Cardiac septum (tissue), 1 donor: ENCODE measurements at regions not wholly inside any gene's neighbourhood (a gene's known extent, or its start where the extent isn't known, plus 50 kb on each side); places are given as distances from the start of the nearest gene placed in this dataset.

Source experiments
- DNase-seq: peaks from one replicate; pipeline ENCODE4 v3.0.0-alpha.2; 2020; ENCODE audit warnings: low spot score
- intact Hi-C: fragments of 100-400 bp; cut with DNase I; formaldehyde crosslinking; loops from one replicate; pipeline ENCODE4 v1.14.0; 2022
- donor health status: DM: no; HTN: no; CAD: no.

DNA sequence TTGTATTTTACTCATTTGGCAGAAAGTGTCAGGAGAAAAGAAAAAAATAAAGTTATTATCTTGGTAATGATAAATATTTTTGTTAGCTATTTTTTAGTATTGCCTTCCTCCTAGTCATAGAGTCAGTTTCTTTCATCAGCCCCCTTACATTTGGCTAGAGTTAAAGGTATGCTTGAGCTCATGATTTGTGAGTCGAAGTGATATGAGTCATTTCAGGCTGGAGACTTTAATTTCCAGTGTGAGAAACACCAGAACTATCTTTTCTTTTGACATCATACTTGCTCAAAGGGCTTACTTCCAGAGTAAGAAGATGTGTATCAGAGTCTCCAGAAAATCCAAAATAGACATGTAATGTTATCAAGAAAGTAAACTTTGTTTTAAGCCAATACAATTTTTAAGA is 746.7 kb upstream of the TYRP1 start:
- intact Hi-C loops: no loop called here
- no peak for DNase-seq

GRCh38 chr9:11962327-11962726 is 730.9 kb upstream of the TYRP1 start:
- no peak for DNase-seq
- intact Hi-C loops: loop anchor here (10.0 kb wide), 1 partner anchor 62 kb away; no protein-coding TSS in a partner anchor

- DNase-seq: no peak
- intact Hi-C loops: loop anchor here (10.0 kb wide), 1 partner anchor 58 kb away; no protein-coding TSS in a partner anchor
Observed at GRCh38 chr9:11966786-11967185, 726.4 kb upstream of the TYRP1 start.

DNA sequence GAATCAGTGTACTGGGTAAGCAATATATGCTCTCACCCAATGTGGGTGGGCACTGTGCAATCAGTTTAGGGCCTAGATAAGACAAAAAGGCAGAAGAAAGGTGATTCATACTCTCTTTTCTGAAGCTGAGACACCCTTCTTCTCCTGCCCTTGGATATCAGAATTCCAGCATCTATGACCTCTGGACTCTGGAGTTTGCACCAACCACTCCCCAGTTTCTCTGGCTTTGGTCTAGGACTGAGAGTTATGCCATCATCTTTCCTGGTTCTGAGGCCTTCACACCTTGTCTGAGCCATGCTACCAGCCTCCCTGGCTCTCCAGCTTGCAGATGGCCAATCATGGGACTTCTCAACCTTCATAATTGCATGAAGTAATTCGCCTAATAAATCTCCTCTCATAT is 724.6 kb upstream of the TYRP1 start:
- no peak for DNase-seq
- intact Hi-C loops: loop anchor here (10.0 kb wide), 1 partner anchor 56 kb away; no protein-coding TSS in a partner anchor

GRCh38 chr9:11973011-11973410 is 720.2 kb upstream of the TYRP1 start:
- intact Hi-C loops: no loop called here
- no peak for DNase-seq

GRCh38 chr9:11973511-11973910 is 719.7 kb upstream of the TYRP1 start:
- intact Hi-C loops: no loop called here
- no peak for DNase-seq

DNA sequence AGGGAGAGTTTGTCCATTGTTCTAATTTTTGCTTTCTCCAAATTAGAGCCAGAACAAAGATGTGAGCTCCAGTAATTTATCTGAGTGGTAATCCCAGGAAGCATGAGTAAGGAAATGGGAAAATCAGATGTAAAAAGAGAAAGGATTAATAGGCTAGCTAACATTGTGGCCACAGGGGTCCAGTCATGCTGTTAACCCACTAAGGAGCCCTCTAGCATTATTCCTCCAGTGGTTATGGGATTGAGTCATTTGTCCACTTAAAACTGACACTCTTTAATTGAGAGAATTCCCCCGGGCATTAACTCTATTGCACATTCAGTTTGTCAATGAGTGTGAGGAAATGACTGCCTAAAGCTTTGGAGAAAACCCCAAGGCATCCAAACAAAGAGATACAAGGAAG is 700.3 kb upstream of the TYRP1 start:
- DNase-seq: no peak
- intact Hi-C loops: no loop called here

DNA sequence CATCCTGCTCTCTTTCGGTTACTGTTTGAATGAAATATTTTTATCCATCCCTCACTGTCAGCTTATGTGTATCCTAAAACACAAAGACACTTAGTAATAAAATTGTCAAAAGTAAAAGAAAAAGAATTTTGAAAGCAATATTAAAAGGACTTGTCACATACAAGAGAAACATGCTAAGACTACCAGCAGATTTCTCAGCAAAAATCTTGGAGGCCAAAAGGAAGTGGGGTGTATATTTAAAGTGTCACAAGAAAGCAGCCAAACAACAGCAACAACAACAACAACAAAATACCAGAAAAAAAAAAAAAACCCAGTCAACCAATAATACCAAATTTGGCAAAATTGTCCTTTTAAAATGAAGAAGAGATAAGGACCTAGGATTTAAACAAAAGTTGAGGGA is 678.7 kb upstream of the TYRP1 start:
- intact Hi-C loops: no loop called here

GRCh38 chr9:12054235-12054634 is 639.0 kb upstream of the TYRP1 start:
- intact Hi-C loops: no loop called here
- no peak for DNase-seq

More for the DNA sequence above, 678.7 kb upstream of the TYRP1 start:
- DNase-seq: no peak

DNA sequence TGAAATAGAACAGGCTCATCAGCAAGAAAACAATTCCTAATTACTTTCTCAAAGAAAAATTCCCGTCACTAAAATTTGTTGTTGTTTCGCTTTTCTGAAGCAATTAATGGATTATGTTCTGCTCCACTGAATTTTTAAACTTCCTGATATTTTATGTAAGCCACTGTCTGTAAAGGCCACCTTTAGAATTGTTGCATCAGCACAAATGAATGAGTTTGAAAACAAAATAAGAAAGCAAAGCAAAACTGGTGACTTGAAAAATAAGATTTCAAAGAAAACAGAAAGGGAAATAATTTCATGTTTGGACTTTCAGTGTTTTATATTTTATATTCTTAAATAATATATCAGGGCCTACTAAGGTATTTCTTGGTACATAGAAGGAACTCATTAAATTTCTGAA is 636.3 kb upstream of the TYRP1 start:
- DNase-seq: no peak
- intact Hi-C loops: no loop called here

GRCh38 chr9:12060067-12060466 is 633.1 kb upstream of the TYRP1 start:
- intact Hi-C loops: no loop called here
- no peak for DNase-seq

GRCh38 chr9:12060811-12061210 is 632.4 kb upstream of the TYRP1 start:
- intact Hi-C loops: no loop called here
- no peak for DNase-seq

DNA sequence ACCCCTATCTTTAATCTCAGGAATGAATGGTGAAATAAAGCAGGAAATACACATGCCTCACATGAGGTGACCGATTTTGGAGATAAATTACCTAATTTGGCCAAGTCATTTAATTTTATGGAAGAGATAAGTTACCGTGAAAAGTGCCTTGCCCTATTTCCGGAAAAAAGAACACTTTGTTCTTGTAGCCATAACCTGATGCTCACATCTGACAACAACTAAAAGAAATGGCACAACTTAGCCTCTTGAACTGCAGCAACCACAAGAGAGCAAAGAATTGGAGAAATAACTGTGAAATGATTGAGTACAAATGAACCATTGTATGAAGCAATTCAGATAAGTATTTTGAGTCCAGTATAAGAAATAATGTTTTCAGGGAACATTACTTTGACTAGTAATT is 628.1 kb upstream of the TYRP1 start:
- intact Hi-C loops: no loop called here
- no peak for DNase-seq

DNA sequence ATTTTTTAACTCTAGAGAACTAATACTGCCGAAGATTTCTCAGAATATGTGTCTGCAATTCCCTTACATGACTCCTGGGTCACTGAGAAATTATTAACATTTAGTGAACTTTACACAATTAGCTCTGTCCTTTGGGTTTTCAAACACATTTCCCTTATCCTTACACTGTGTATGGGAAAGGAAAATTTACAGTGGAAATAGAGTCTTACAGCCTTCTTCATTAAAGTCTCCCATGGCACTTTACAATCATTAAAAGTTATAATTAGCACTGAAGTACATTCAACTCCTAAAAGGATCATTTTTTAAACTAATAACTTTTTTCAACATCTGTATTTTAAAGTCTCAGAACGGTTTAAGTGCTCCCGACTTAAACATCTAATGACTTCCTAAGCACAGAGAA is 627.5 kb upstream of the TYRP1 start:
- no peak for DNase-seq
- intact Hi-C loops: no loop called here

- DNase-seq: no peak
- intact Hi-C loops: no loop called here
Observed at GRCh38 chr9:12066455-12067035, 626.6 kb upstream of the TYRP1 start.

GRCh38 chr9:12069366-12069765 is 623.8 kb upstream of the TYRP1 start:
- no peak for DNase-seq
- intact Hi-C loops: no loop called here

GRCh38 chr9:12085399-12085798 is 607.8 kb upstream of the TYRP1 start:
- DNase-seq: no peak
- intact Hi-C loops: no loop called here

- DNase-seq: no peak
- intact Hi-C loops: no loop called here
Observed at GRCh38 chr9:12091865-12092527, 601.2 kb upstream of the TYRP1 start.

DNA sequence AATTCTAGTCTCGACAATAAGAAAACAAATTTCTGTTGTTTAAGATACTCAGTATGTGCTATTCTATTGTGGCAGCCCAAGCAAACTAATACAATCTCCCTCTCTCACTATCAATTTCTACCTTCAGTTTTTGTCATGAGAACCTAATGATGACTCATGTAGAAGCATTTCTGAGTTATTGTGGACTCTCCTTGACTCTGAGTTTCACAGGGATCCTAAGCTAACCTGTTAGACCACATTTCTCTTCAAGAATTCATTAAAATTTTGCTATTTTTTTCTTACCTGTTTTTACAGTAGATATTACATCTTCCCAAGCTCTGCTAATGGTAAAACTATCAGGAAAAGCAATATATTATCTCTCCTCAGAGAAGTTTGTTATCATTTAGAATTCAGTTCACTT is 599.1 kb upstream of the TYRP1 start:
- DNase-seq: no peak
- intact Hi-C loops: no loop called here

DNA sequence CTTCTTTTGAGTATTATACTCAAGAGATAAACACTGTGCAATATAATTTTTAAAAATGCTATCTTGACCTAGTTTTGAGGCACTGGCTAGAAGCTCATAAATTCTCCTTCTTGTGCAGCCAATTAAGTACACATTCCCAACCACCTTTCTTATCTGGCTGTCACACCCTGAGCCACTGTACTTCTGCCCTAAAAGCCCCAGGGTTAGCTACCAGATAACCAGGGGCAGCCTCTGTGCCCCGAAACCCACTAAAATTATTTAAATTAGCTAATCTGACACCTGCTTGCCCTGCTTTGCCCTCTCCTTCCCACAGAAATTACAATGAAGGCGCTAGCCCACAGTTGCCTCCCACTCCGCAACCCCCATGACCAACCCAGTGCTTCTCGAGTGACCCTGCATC is 597.3 kb upstream of the TYRP1 start:
- no peak for DNase-seq
- intact Hi-C loops: no loop called here

DNA sequence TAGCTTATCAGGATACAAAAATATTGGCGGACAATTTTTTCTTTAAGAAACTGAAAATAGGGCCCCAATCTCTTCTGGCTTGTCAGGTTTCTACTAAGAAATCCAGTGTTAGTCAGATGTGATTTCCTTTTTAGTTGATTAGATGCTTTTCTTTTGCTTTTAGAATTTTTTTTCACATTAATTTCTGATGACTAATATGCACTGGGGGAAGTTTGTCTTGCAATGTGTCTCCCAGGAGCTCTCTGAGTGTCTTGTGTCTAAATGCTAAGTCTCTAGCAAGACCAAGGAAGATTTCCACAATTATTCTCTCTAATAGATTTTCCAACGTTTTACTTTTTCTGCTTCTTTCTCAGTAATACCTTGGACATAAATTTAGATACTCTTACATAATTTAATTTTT is 559.8 kb upstream of the TYRP1 start:
- no peak for DNase-seq
- intact Hi-C loops: no loop called here

DNA sequence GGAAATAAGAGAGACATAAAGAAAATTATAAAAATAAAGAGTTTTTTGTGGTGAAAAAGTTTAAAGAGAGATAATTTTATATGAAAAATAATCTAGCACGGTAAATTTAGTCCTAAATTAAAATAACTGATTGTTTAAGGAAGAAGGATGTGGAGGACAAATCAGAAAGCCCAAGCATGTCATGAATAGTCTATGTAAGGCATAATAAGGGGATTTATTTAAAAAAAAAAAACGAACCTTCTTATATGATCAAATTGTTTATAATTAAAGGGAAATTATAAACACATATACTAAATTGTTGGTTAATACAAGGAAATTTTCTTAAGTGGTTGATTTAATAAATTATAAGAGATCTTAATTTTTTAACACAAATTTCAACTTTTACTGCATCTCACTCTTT is 551.8 kb upstream of the TYRP1 start:
- DNase-seq: no peak
- intact Hi-C loops: no loop called here
